Bronchial epithelial cell (primary cell): ENCODE measurements at regions not wholly inside any gene's neighbourhood (a gene's known extent, or its start where the extent isn't known, plus 50 kb on each side); places are given as distances from the start of the nearest gene placed in this dataset.
A peak's percentile ranks its signal among the peaks of the same experiment; 100 is the strongest.

Source experiments
- DNase-seq: peaks from one replicate; pipeline ENCODE4 v3.0.0-alpha.2; 2010; ENCODE audit warnings: low read depth
- FAIRE-seq: peaks from 2 replicates; lab custom pipeline; 2011; peaks lifted over from hg19 to GRCh38; lab: Jason Lieb, UNC
- H3K27me3 ChIP-seq: 2 replicates; pipeline ENCODE4 v1.5.1; 2011; ENCODE audit warnings: low read length; ENCODE audit not compliant: control insufficient read depth, insufficient read depth
- H3K36me3 ChIP-seq: 2 replicates; pipeline ENCODE4 v1.5.1; 2011; ENCODE audit warnings: low read length; ENCODE audit not compliant: control insufficient read depth, insufficient read depth
- H3K4me3 ChIP-seq: 2 replicates; pipeline ENCODE4 v1.5.1; 2011; ENCODE audit warnings: mild to moderate bottlenecking, low read depth, low read length, control low read depth
- CTCF ChIP-seq: IDR thresholded peaks from 2 replicates; pipeline ENCODE4 v1.5.1; 2011; ENCODE audit warnings: mild to moderate bottlenecking, moderate library complexity, low read length, control low read depth, inconsistent platforms; ENCODE audit not compliant: insufficient read depth, severe bottlenecking

- TF ChIP-seq CTCF = no peak
- Histone ChIP-seq H3K36me3 (no peaks in the 10 kb centered on the region), H3K27me3 (no peaks in the 10 kb centered on the region), H3K4me3 (no peak overlapping the region)
- DNase-seq (no peak), FAIRE-seq (no peak)
These were observed 297.7 kb upstream of the POU5F2 start for GRCh38 chr5:94039101-94039500.

GRCh38 chr5:94031631-94032030 is 290.2 kb upstream of the POU5F2 start:
- Histone ChIP-seq H3K4me3 (no peak overlapping the region), H3K36me3 (no peaks in the 10 kb centered on the region), H3K27me3 (no peaks in the 10 kb centered on the region)
- FAIRE-seq = no peak
- no peak for DNase-seq
- TF ChIP-seq CTCF = no peak

- DNase-seq (peak; percentile 55), FAIRE-seq (no peak)
- H3K4me3 ChIP-seq = no peak overlapping the region
- TF ChIP-seq CTCF = no peak
- no peaks in the 10 kb centered on the region for H3K27me3 ChIP-seq
- no peaks in the 10 kb centered on the region for H3K36me3 ChIP-seq
These were observed 286.6 kb upstream of the POU5F2 start for GRCh38 chr5:94028001-94028400.

- TF ChIP-seq CTCF = no peak
- no peak for FAIRE-seq
These were observed 285.7 kb upstream of the POU5F2 start for GRCh38 chr5:94027145-94027544.

GRCh38 chr5:94025788-94026473 is 284.5 kb upstream of the POU5F2 start:
- no peak for TF ChIP-seq CTCF
- DNase-seq = no peak
- Histone ChIP-seq H3K36me3 (no peaks in the 10 kb centered on the region), H3K4me3 (no peak overlapping the region), H3K27me3 (no peaks in the 10 kb centered on the region)
- no peak for FAIRE-seq

More at GRCh38 chr5:94027145-94027544, 285.7 kb upstream of the POU5F2 start:
- no peaks in the 10 kb centered on the region for H3K27me3 ChIP-seq
- no peak for DNase-seq
- H3K4me3 ChIP-seq = no peak overlapping the region
- no peaks in the 10 kb centered on the region for H3K36me3 ChIP-seq

- Histone ChIP-seq H3K27me3 (no peaks in the 10 kb centered on the region), H3K36me3 (no peaks in the 10 kb centered on the region), H3K4me3 (no peak overlapping the region)
- FAIRE-seq (no peak), DNase-seq (no peak)
- no peak for TF ChIP-seq CTCF
These were observed 283.2 kb upstream of the POU5F2 start for GRCh38 chr5:94024620-94025019.
